NT2/D1 (cell line): ENCODE measurements at regions not wholly inside any gene's neighbourhood (a gene's known extent, or its start where the extent isn't known, plus 50 kb on each side); places are given as distances from the start of the nearest gene placed in this dataset.

Source experiments
- SUZ12 ChIP-seq: IDR thresholded peaks from 2 replicates; pipeline ENCODE4 v1.6.1; 2011; ENCODE audit not compliant: insufficient read length, insufficient read depth; ENCODE audit errors: extremely low read depth
- YY1 ChIP-seq: IDR thresholded peaks from 2 replicates; pipeline ENCODE4 v1.6.1; 2011; ENCODE audit not compliant: insufficient read length, insufficient read depth

DNA sequence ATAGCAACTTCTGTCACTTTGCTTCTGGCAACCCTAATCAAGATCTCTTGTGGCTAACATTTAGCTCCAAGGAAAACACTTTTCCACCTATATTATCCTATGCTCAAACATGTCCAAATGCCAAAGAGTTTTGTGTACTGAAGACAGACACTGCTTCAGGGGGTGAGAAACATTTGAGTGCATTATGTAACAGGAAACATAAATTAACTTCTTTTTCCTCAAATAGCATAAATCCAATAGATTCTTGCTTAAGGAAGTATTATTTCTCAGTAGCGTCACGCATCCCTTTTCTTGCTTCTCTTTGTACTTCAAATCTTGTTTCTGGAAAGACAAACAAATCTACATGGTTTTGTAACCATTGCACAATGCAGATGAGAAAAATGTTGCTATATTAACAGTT, 839.1 kb downstream of the GLUD2 start:
- TF ChIP-seq YY1 (no peak), SUZ12 (no peak)
